Liver (tissue), 3 donors: ENCODE measurements at regions not wholly inside any gene's neighbourhood (a gene's known extent, or its start where the extent isn't known, plus 50 kb on each side); places are given as distances from the start of the nearest gene placed in this dataset.

Source experiments
- ATF3 ChIP-seq: IDR thresholded peaks from 2 replicates; pipeline ENCODE4 v1.6.1; 2016; ENCODE audit warnings: antibody characterized with exemption
- FOXA2 ChIP-seq: IDR thresholded peaks from 2 replicates; pipeline ENCODE4 v1.6.1; 2016; ENCODE audit warnings: antibody characterized with exemption
- GABPA ChIP-seq, 2 donors: IDR thresholded peaks in 1 of 2; conservative IDR thresholded peaks in 1 of 2; 2 replicates each; pipeline ENCODE4 v1.6.1; 2016; ENCODE audit warnings: antibody characterized with exemption in 2 of 2, mild to moderate bottlenecking in 1 of 2, moderate library complexity in 1 of 2
- RAD21 ChIP-seq, 2 donors: IDR thresholded peaks; 2 replicates each; pipeline ENCODE4 v1.6.1; 2016; ENCODE audit warnings: antibody characterized with exemption in 2 of 2, mild to moderate bottlenecking in 2 of 2
- SP1 ChIP-seq: IDR thresholded peaks from 2 replicates; pipeline ENCODE4 v1.6.1; 2018; ENCODE audit warnings: antibody characterized with exemption, mild to moderate bottlenecking
- YY1 ChIP-seq: IDR thresholded peaks from 2 replicates; pipeline ENCODE4 v1.6.1; 2016; ENCODE audit warnings: antibody characterized with exemption, mild to moderate bottlenecking
- TF ChIP-seq, protein P1 (sequence below): fragments of 150-350 bp; IDR thresholded peaks from 2 replicates; pipeline ENCODE4 v1.5.1; 2017; ENCODE audit warnings: improper control_type of control experiment, low read depth, low read length; ENCODE audit not compliant: missing input control
- donor health status: healthy.
- donor health status: healthy.

DNA sequence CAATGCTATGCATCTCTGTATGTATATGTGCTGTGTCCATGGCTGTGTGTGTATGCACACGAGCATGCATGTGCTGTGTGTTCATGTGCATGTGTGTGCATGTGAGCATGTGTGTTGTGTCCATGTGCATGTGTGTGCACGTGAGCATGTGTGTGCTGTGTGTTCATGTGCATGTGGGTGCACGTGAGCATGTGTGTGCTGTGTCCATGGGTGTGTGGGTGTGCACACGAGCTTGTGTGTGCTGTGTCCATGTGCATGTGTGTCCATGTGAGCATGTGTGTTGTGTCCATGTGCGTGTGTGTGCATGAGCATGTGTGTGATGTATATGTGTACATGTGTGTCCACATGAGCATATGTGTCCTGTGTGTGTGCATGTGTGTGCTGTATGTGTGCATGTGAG is 414.4 kb upstream of the SALL3 start:
- TF ChIP-seq, protein P1, sequence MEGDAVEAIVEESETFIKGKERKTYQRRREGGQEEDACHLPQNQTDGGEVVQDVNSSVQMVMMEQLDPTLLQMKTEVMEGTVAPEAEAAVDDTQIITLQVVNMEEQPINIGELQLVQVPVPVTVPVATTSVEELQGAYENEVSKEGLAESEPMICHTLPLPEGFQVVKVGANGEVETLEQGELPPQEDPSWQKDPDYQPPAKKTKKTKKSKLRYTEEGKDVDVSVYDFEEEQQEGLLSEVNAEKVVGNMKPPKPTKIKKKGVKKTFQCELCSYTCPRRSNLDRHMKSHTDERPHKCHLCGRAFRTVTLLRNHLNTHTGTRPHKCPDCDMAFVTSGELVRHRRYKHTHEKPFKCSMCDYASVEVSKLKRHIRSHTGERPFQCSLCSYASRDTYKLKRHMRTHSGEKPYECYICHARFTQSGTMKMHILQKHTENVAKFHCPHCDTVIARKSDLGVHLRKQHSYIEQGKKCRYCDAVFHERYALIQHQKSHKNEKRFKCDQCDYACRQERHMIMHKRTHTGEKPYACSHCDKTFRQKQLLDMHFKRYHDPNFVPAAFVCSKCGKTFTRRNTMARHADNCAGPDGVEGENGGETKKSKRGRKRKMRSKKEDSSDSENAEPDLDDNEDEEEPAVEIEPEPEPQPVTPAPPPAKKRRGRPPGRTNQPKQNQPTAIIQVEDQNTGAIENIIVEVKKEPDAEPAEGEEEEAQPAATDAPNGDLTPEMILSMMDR, result no peak
- no peak for TF ChIP-seq GABPA (IDR thresholded peaks at IDR 0.05 in 1 of 2, conservative IDR thresholded peaks at IDR 0.05 in 1 of 2)
- TF ChIP-seq YY1, result no peak
- no peak for TF ChIP-seq RAD21 (IDR thresholded peaks at IDR 0.05)
- no peak for TF ChIP-seq SP1
- no peak for TF ChIP-seq ATF3
- TF ChIP-seq FOXA2, result no peak
